ENCODE measurements at regions not wholly inside any gene's neighbourhood (a gene's known extent, or its start where the extent isn't known, plus 50 kb on each side); places are given as distances from the start of the nearest gene placed in this dataset.

DNA sequence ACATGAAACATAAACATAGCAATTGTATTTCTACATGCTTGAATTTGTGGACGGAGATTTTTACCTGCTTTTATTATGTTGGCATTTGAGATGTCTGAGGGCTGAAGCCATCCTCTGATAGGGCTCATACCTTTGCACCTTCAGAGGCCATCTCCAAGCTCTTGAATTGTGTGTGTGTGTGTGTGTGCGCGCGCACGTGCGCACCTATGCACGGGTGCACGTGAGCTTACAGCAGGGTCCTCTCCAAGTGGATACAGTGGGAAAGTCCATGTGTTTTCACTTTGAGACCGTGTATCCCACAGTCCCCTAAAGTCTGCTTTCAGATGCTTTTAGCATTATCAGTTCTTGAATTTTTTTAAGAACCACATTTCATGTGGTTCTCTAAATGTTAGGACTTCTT is 178.6 kb downstream of the RAB11FIP2 start:
- no peak for DNase-seq (ENCODE audit: low spot score)

DNA sequence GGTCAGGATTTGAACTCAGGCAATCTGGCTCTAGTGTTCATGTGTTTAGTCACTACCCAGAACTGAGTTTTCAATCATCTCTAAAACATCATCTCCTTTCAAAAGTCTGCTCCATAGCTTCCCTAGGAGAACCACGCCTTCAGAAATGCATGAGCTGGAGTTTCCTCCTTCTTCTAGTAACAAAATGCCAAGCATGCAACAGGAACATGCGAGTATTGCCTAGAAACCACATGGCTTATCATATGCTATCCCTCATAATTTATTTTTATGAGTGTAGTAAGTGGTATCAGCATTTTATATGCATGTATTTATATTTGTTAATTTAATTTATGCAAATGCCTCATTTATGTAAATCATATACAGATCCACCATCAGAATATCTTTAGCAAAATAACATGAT is 170.9 kb downstream of the RAB11FIP2 start:
- DNase-seq (ENCODE audit: low spot score) = no peak

DNA sequence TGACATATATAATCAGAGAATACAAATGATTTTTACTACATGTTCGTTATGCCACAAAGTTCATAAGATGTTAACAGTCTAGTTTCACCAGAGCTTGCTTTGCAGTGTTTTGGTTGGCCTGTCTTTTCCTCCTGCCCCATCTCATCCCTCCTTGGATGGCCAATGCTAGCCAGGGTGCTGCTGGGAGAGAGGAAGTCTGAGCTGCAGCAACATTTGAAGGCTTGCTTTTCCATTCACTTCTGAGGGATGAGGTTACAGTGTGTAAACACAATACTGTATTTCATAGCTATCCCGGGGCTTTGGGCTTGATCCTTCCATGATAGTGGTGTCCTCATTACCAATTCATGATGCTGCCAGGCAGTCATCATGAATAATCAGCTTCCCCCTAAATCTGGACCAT is 170.5 kb downstream of the RAB11FIP2 start:
- no peak for DNase-seq (ENCODE audit: low spot score)

DNA sequence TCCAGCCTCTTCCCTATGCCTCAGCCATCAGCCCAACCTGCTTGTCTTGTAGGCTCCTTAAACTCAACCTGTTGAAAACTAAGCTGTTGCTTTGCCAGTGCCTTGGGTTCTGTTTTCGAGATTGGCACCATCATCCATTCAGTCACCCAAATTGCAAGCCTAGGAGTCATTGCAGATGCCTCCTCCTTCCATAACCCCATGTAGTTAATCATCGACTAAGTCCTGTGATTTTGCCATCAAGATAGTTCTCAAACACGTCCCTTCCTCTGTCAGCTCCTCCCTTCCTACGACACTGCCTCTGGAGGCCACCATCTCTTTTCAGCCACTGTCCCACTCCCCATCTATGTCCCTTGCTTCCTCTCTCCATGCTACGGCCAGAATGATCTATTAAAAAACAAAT is 168.1 kb downstream of the RAB11FIP2 start:
- peak; percentile 73 for DNase-seq (ENCODE audit: low spot score)

DNA sequence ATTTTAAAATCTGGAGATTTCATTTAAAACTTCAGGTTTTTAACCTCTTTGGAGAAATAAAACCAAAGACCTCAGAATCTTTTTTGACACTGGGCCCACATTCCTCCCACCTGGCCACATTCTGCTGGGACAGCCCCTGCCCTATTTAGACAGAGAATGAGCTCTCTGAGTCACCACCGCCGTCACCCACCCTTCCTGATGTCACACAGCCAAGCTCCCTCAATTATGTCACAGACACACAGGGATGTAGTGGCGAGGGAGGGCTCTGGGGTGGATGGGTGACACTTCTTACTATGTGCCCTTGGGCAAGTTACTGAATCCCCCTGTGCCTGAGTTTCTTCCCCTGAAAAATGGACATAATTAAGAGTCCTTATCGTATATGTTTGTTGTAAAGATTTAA is 162.6 kb downstream of the RAB11FIP2 start:
- peak; percentile 13 for DNase-seq (ENCODE audit: low spot score)

DNA sequence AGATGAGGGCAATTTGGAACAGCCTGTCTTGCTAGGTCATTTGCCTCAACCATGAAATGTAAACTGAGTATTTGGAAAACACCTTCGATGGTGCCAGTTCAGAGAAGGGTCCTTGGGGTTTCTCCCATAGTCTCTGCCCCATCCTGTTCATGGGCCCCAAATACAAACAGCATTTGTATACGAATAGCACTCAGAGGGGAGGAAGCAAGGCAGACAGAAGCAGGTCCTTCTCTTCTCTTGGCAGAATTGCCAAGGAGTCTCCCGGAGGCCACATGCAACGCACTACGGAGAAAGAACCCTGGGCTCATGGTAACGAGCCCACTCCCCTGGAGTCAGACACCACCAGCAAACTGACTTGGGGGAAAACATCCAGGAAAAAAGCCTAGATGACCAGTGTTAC is 162.1 kb downstream of the RAB11FIP2 start:
- DNase-seq (ENCODE audit: low spot score) = no peak

DNA sequence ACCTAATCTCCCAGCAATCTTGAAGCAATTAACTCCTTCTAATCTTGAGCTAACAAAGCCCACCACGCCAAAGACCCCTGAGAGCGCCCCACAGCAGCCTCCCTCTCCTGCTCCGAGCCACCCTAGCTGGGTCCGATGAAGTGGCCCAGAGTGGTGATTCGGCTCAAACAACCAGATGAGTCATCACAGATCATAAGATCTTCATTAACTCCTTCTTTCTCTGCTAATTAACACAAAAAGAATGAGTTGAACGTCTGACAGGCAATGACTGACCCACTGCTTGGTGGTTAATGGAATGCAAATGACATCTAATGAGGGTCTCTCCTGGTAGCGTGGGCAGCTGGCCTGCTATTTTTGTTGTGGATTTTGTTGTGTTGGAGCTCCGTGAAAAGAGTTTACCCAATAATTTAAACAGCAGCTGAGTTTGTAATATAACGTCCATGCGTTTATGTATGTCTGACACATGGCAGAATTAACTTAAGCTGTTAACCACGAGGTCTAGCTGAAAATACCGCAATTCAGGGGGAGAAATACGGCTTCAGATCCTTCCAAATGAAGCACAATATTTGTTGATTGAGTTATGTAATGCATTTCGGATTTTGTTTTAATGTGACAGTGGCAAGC is 161.4 kb downstream of the RAB11FIP2 start:
- no peak for DNase-seq (ENCODE audit: low spot score)

DNA sequence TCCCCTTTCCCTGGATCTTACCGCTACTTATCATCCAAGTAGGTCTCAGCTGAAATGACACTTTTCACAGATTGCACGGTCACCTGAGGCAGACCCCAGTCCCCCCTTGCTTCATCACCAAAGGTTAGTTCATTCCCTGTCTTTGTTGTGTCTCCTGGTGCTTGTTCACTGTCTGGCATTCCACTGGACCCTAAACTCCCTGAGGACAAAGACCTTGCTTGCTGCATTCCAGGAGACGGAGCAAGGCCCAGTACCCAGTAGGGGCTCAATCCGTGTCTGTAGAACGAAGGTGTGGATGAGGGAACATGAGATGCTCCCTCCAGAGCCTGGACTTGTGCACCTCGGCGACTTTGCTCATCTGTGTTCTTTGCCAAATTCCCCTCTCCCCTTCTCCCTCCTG is 160.0 kb downstream of the RAB11FIP2 start:
- DNase-seq (ENCODE audit: low spot score) = no peak

DNA sequence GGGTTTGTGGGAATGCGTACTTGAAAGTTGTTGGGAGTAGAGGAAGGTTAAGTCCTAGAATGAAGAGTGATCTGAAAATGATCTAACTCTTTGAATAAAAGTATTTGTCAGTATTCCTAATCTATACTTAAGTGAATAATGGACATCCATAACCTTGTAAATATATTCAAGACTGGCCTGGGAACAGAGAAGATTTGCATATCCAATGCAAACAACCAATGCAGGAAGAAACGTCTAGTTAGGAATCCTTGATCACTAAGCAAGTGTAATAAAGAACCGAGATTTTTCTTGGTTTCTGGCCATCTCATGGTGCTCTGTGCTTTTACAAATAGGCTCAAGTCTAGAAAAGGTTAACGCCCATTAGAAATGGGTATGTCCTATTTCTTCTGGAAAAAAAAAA is 157.1 kb downstream of the RAB11FIP2 start:
- no peak for DNase-seq (ENCODE audit: low spot score)

DNA sequence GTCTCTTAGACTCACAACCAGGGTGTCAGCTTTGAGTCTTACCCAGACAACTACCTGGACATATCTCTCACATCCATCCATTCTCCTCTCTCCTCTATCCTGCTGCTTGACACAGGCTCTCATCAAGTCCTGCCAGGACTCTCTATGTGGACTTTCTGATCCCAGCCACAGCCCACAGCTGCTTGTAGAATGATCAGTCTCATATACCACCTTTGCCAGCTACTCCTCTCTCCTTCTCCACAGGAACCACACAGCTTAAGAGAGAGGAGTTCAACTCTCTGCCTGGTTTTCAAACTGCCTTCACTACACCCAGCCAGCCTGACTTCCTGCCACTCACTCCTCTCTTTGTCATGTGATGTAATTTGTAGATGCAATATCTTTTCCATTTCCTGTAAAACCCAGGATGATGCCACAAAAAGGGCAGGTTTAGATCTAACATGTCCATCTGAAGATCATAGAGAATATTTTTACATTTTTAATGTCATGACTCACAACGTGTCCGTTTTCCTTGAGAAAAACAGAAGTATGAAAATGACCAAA is 154.0 kb downstream of the RAB11FIP2 start:
- DNase-seq (ENCODE audit: low spot score) = peak; percentile 8

DNA sequence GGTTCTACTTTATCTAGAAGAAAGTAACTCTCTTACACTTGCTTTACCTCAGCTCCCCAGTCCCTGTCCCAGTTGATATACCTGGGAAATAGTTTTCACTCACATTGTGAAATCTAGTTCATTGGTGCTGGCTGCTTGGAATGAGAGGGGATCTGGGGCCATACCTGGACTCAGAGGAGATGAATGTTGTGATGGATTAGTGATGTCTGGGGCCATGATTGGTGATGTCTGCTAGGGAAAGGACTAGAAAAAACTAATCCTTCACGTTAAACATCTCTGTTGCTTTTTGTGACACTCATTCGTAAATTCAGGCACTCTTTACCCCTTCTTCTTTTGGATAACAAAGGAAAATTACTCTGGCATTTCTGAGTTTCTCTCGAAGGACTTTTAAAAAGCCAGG is 152.4 kb downstream of the RAB11FIP2 start:
- DNase-seq (ENCODE audit: low spot score) = no peak

DNA sequence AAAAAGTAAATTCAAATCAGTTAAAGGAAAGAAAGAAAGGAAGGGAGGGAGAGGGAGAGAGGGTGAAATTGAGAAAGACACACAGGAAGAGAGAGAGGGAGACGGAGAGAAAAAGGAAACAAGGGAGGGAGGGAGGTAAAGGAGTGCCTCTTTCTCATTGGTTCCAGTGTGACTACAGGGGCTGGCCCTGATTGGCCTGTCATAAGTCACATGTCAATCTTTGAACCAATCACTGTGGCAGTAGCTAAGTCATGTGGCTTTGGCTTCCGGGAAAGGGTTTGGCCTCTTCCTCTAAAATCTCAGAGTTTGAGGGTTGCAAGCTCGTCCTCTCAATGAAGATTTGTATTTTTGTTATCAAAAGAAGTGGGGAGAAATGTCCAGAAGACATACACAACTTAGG is 150.2 kb downstream of the RAB11FIP2 start:
- no peak for DNase-seq (ENCODE audit: low spot score)

DNA sequence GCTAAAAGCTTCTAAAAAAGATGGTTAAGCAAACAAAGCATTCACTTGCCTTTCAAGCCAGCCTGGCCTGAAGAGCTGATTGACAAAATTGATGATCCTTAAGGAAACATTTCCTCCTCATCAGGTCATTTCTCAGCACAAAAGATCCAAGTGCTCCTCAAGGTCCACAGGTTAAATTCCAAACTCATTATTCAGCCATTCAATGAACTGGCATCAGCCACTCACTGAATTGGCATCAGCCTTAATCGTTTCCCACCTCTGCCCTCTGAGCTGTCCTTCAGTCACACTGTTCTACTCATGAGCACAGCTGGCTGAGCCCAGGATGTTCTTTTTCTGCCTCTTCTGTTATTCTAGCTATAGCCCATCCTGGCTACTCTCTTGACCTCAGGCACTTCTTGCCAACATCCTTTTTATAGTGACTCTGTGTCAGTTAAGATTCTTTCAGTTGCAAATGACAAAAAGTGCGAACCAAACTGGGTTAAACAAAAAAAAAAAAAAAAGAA is 147.5 kb downstream of the RAB11FIP2 start:
- DNase-seq (ENCODE audit: low spot score) = peak; percentile 87

DNA sequence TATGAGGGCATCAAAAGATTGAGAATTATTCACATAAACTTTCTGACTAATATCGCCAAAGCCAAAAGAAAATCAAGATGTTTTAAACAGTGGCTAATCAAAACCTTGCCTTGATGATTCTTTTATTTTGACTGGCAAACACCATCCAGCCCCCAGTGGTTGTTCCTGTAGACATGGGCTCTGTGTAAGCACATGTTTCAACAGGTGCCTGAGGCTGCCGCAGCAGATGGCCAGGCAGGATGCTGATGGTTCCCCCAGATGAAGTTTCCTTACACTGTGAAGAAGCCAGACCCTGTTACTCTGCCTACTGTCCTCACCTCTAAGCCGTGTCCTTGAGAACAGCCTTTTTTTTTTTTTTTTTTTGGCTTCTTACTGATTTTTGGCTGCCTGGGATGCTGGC is 146.5 kb downstream of the RAB11FIP2 start:
- no peak for DNase-seq (ENCODE audit: low spot score)

DNA sequence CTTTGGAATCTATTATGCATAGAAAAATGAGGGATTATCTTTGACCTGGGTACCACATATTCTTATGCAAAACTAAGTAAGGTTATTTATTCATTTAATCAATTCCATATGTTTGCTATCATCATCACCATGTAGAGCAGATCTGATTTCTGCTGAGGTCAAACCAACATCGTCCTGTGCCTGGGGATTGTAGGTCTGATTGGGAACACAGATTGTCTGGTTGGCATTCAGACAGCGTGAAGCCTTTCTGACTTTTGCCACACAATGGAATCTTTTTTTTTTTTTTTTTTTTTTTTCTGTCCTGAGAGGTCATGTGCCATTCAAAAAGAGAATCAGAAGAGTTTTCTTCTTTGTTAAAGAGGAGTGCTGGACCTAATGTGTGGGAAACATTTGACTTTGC is 142.9 kb downstream of the RAB11FIP2 start:
- DNase-seq (ENCODE audit: low spot score) = no peak

DNA sequence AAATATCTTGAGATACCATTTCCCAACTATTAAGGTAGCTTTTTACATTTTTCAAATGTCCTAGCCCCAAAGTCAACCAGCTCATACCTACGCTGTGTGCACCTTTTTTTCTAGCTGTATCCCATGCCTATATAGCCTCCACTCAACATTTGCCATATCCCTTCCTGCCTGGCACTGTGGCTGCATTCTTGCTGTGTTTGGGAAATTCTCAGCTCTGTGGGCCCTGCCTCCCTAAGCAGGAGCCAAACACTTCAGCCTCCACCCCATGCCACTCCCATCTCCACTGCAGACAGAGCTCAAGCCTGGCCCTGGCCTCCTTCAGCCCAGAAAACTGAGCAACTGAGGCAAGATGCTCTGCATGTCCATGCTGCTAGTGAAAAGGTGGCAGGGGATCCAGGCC is 141.3 kb downstream of the RAB11FIP2 start:
- no peak for DNase-seq (ENCODE audit: low spot score)

DNA sequence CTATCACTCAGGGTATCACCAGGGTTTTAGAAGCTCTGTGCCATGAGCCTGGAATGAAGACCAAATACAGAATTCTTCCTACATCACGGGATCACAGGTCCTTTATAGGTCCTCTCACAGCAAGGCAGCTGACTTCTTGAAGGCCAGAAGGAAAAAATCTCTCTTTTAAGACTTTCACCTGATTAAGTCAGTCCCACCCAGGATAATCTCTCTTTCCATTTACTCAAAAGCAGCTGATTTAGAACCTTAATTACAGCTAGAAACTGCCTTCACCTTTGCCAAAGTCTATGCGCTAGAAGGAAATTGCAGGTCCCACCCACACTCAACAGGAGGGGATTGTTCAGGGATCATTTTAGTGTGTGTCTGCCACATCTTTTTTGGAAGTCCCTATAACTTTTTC is 135.1 kb downstream of the RAB11FIP2 start:
- no peak for DNase-seq (ENCODE audit: low spot score)

DNA sequence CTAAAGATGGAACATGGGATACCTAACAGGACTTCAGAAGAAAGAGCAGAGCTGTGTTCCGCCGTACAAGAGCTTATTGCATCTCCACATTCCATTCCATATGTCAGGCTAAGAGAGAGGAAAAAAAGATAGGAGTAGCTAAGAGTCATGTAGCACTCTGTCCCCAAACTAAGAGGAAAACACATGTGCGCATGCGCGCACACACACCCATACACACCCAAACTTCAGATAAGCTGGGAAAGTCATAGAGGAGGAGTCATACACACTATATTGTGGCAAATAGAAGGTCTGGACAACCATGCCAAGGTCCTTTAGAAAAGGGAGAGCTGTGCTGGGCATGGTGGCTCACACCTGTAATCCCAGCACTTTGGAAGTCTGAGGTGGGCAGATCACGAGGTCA is 132.4 kb downstream of the RAB11FIP2 start:
- DNase-seq (ENCODE audit: low spot score) = no peak

DNA sequence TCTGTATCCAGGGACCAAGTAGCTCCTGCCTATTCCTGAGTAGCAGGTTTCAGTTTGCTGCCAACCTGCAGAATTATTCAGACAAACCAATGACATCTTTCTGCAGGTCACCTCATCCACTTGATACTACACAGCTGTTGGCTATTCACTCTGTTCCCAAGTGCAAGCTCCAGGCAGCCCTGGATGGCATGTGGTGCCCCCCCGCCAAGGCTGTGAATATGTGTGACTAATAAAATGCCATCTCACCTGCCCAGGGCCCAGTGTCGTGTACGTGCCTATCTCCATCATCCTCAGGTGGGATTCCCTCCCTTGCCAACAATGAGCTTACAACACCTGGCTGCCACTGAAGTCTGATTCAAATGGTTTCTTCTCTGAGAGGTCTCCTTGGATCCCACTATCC is 125.8 kb downstream of the RAB11FIP2 start:
- DNase-seq (ENCODE audit: low spot score) = no peak

DNA sequence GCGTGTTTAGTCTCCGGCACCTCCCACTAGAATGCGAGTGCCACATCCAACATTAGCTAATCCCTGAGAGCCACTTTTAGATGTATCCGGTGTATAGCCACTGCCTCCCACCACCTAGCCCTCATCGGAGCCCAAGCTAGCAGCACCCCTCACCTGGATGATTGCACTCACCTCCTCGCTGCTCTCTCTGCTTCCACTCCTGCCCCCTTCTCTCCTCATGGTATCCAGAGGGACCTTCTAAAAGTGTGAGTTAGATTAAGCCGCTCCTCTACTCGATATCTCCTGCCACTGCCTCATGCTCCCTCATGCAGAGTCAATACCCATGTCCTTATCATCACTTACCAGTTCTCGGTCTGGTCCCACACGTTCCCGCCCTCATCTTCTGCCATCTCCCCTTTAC is 125.3 kb downstream of the RAB11FIP2 start:
- DNase-seq (ENCODE audit: low spot score) = no peak

DNA sequence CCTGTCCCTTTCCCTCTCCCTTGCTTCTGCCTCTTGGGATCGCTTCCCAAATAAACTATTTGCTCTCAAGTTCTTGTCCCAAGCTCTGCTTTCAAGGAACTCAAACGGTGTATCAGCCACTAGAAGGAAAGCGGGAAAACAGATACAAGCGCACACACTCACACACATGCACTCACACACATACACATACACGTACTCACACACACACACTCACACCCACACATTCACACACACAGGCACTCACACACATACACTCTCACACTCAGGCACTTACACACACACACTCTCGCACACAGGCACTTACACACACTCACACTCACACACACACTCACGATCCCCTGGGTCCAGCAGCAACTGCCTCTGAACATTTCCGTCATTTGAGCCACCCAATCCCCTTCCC is 121.9 kb downstream of the RAB11FIP2 start:
- no peak for DNase-seq (ENCODE audit: low spot score)

DNA sequence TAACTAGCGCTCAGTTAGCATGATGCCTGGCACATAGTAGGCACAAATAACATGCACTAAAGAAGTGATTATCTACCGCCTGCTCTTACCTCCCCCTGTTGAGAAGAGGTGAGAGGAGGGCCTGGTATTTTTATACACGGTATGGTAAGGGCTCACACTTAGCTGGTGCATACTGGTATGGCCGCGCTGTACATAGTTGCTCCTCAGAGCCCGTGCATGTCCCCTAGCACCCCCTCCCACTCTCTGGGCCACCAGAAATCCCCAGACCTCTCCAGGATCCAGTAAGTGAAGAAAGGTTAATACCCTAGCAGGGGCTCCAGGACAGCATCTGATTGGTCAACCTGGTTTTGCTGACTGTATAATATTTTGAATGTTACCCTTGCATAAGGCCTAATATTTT is 121.4 kb downstream of the RAB11FIP2 start:
- DNase-seq (ENCODE audit: low spot score) = no peak

DNA sequence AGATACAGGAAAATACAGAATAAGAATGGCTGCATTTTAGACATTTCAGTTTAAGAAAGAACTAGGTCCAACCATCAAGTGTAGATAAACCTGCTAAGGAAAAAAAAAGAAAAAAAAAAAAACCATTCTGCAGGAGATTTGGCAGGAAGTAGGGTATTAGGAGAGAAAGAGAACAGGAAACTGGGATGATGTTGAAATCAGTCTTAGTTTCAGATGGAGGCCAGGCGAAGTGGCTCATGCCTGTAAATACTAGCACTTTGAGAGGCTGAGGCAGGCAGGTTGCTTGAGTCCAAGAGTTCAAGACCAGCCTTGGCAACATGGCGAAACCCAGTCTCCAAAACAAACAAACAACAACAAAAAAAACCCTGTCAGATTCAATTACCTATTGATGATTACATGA is 120.2 kb downstream of the RAB11FIP2 start:
- DNase-seq (ENCODE audit: low spot score) = no peak

DNA sequence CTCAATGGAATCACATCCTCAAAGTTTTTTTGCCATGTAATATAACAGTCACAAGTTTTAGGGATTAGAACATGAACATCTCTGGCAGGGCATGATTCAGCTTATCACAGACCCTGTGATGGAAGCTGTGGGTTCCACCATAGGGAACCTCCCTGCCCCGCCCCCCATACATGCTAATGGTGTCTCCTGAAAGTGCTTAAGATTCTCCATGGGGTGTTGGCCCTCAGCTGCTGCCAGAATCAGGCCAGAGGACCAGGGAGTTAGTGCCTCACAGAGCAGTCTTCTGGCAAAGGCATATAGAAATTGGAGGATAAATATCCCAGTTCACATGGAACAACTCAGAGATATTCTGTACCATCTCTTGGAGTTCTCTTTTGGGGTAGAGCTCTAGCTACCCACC is 119.4 kb downstream of the RAB11FIP2 start:
- no peak for DNase-seq (ENCODE audit: low spot score)
